ENCODE measurements at regions not wholly inside any gene's neighbourhood (a gene's known extent, or its start where the extent isn't known, plus 50 kb on each side); places are given as distances from the start of the nearest gene placed in this dataset.
"Not testable (repeated sequence)": the region's sequence is repeated elsewhere in the genome, so short reads cannot be mapped to it uniquely, and the experiment has no call there.

DNA sequence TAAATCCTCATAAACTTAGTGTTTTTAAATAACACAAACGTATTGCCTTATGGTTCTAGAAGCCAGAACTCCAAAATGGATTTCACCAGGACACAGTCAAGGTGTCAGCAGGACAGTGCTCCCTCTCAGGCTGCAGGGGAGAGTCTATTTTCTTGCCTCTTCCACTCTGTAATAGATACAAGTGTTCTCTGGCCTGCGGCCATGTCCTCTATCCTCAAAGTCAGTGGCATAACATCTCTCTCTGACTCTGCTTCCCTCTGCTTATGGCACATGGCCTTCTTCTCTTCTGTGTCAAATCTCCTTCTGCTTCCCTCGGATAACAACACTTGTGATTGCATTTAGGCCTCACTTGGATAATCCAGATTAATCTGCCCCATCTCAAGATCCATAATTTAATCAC, 129.4 kb upstream of the OR13F1 start:
- no peaks in the 10 kb centered on the region for H3K9me3 ChIP-seq
- H3K27me3 ChIP-seq, result no peaks in the 10 kb centered on the region
- H3K27ac ChIP-seq, result no peak overlapping the region
- intact Hi-C loops (cut with DNase I), result loop anchor here (10.0 kb wide), 1 partner anchor 60 kb away; no protein-coding TSS in a partner anchor
- no peak overlapping the region for H3K4me3 ChIP-seq
- TF ChIP-seq, protein P1, sequence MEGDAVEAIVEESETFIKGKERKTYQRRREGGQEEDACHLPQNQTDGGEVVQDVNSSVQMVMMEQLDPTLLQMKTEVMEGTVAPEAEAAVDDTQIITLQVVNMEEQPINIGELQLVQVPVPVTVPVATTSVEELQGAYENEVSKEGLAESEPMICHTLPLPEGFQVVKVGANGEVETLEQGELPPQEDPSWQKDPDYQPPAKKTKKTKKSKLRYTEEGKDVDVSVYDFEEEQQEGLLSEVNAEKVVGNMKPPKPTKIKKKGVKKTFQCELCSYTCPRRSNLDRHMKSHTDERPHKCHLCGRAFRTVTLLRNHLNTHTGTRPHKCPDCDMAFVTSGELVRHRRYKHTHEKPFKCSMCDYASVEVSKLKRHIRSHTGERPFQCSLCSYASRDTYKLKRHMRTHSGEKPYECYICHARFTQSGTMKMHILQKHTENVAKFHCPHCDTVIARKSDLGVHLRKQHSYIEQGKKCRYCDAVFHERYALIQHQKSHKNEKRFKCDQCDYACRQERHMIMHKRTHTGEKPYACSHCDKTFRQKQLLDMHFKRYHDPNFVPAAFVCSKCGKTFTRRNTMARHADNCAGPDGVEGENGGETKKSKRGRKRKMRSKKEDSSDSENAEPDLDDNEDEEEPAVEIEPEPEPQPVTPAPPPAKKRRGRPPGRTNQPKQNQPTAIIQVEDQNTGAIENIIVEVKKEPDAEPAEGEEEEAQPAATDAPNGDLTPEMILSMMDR (IDR thresholded peaks at IDR 0.05), result no peak
- DNase-seq (ENCODE audit: low spot score in 2 of 2), result no peak
- no peaks in the 10 kb centered on the region for H3K4me1 ChIP-seq
- no peaks in the 10 kb centered on the region for H3K36me3 ChIP-seq

DNA sequence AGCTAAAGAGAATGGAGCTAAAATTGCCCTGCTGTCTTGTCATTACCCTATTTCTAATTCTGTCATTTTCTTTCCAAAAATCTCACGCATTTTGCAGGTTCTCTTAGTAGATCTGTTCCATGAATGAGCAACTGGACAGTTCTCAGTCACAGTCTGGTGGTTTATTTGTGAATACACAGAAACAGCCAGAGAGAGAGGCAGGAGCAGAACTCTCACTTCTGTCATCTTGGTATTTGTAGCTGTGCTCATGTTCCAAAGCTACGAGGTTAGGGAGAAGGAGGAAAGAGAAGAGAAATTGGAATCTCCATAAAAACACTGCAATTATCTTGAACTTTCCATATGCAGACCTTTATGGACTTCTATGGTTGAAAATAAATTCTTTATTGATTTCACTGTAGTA, 118.0 kb upstream of the OR13F1 start:
- peaks cover 0 to 4% of the 10 kb centered on the region in 2 donors for H3K4me1 ChIP-seq
- no peak overlapping the region for H3K27ac ChIP-seq
- no peaks in the 10 kb centered on the region for H3K36me3 ChIP-seq
- H3K4me3 ChIP-seq, result no peak overlapping the region
- TF ChIP-seq, protein P1 (IDR thresholded peaks at IDR 0.05), result no peak
- no peaks in the 10 kb centered on the region for H3K9me3 ChIP-seq
- intact Hi-C loops (cut with DNase I), result loop anchor here (2.0 to 5.0 kb wide), 2 partner anchors 209 to 359 kb away; no protein-coding TSS in a partner anchor
- DNase-seq (ENCODE audit: low spot score in 2 of 2), result no peak
- H3K27me3 ChIP-seq, result no peaks in the 10 kb centered on the region

DNA sequence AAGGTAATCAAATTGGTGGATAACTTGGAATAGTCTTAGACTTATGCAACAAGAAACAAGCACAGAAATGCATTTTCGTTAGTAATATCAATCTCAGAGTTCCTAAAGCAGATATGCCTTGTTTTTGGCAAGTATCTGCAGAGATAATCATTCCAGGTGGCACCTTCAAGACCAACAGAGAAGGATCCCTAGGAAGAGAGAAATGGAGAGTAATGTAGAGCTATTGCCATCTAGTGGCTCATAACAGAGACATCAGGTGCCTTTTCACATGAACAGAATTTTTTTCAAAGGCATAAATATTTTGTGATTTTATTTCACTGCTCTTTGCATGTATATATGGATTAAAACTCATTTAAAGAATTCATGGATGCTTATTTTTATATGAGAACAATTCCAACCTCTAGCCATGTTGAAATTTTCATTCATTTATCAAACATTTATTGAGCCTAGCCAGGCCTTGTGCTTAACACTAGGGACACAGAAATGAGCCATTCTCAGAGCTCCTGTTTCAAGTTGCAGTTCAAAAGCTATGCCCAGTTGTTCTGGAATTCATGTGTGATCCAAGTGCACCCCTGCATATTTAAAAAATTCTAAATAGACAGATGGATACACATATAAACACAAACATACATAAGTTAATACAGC, 117.5 kb upstream of the OR13F1 start:
- H3K9me3 ChIP-seq, result no peaks in the 10 kb centered on the region
- DNase-seq (ENCODE audit: low spot score in 2 of 2), result no peak
- H3K4me3 ChIP-seq, result no peak overlapping the region
- intact Hi-C loops (cut with DNase I), result loop anchor here (2.0 to 5.0 kb wide), 2 partner anchors 210 to 359 kb away; no protein-coding TSS in a partner anchor
- H3K36me3 ChIP-seq, result no peaks in the 10 kb centered on the region
- H3K27me3 ChIP-seq, result no peaks in the 10 kb centered on the region
- peaks cover 0 to 4% of the 10 kb centered on the region in 2 donors for H3K4me1 ChIP-seq
- TF ChIP-seq, protein P1 (IDR thresholded peaks at IDR 0.05), result peak; percentile 20 to 75 (median 72)
- H3K27ac ChIP-seq, result no peak overlapping the region

DNA sequence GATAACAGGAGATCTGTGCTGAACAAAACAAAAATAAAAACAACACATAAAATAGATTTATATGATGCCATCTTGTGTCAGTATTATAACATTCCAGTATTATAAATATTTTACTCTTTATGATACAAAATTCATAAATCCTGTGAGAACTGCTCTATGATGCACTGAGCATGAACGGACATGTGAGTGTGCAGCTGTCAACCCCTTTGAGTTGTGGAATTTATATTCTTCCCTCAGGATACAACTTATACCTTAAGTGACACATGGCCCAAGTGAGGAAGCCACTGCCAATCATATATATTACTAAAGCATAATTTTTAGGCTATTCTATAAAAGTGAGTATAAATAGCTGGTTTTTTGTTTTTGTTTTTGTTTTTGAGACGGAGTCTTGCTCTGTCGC, 116.0 kb upstream of the OR13F1 start:
- Histone ChIP-seq H3K4me3 (no peak overlapping the region), H3K27me3 (no peaks in the 10 kb centered on the region), H3K9me3 (no peaks in the 10 kb centered on the region), H3K36me3 (no peaks in the 10 kb centered on the region), H3K4me1 (peaks cover 0 to 4% of the 10 kb centered on the region in 2 donors), H3K27ac (no peak overlapping the region)
- TF ChIP-seq, protein P1 (IDR thresholded peaks at IDR 0.05), result no peak
- intact Hi-C loops (cut with DNase I), result loop anchor here (5.0 kb wide), 1 partner anchor 361 kb away; no protein-coding TSS in a partner anchor
- DNase-seq (ENCODE audit: low spot score in 2 of 2), result no peak

DNA sequence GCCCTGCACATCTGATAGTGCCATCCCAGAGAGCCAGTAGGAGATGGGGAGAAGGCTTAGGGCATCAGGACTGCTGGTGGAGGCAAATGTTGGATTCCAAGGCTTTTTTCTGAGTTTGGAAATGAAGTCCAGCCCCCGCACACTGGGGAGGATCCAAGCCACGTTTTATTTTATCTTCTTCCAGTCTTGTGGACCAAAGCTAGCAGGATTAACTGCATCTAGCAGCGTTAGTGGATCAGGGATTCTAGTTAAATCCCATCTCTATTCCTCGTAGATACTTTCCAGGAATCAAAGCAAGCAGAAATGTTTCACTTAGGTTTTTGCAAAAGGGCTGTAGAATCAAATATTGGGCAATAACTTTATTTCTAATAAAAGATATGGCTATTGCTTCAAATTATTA, 114.7 kb upstream of the OR13F1 start:
- H3K9me3 ChIP-seq, result no peaks in the 10 kb centered on the region
- H3K4me1 ChIP-seq, result peaks cover 0 to 4% of the 10 kb centered on the region in 2 donors
- intact Hi-C loops (cut with DNase I), result loop anchor here (5.0 kb wide), 1 partner anchor 362 kb away; no protein-coding TSS in a partner anchor
- H3K27ac ChIP-seq, result no peak overlapping the region
- no peak for DNase-seq (ENCODE audit: low spot score in 2 of 2)
- no peaks in the 10 kb centered on the region for H3K27me3 ChIP-seq
- TF ChIP-seq, protein P1 (IDR thresholded peaks at IDR 0.05), result no peak
- H3K4me3 ChIP-seq, result no peak overlapping the region
- H3K36me3 ChIP-seq, result no peaks in the 10 kb centered on the region

DNA sequence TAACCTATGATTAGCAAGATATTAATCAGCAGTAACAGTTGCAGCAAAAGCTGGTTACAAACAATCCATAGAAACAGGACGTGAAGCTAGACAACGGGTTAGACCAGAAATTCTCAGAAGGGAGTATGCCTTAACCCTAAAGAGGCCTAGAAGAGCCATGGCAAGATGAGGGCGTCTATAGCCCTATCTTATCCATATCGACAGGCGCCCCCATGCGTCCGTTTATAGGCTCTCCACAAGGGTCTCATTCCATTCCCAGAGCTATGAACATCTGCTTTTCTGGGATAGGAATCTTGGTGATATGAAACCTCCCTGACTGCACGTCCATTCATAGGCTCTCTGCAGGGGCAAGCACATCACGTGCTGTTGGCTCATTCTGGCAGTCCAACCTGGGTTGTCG, 109.2 kb upstream of the OR13F1 start:
- DNase-seq (ENCODE audit: low spot score in 2 of 2), result not testable (repeated sequence)

More for the DNA sequence above, 109.2 kb upstream of the OR13F1 start:
- intact Hi-C loops (cut with DNase I); H3K27me3 ChIP-seq; H3K9me3 ChIP-seq; H3K36me3 ChIP-seq; H3K4me1 ChIP-seq; H3K27ac ChIP-seq; H3K4me3 ChIP-seq: not testable (repeated sequence)

All from ascending aorta (tissue), 2 donors.